ENCODE measurements at regions not wholly inside any gene's neighbourhood (a gene's known extent, or its start where the extent isn't known, plus 50 kb on each side); places are given as distances from the start of the nearest gene placed in this dataset.

DNA sequence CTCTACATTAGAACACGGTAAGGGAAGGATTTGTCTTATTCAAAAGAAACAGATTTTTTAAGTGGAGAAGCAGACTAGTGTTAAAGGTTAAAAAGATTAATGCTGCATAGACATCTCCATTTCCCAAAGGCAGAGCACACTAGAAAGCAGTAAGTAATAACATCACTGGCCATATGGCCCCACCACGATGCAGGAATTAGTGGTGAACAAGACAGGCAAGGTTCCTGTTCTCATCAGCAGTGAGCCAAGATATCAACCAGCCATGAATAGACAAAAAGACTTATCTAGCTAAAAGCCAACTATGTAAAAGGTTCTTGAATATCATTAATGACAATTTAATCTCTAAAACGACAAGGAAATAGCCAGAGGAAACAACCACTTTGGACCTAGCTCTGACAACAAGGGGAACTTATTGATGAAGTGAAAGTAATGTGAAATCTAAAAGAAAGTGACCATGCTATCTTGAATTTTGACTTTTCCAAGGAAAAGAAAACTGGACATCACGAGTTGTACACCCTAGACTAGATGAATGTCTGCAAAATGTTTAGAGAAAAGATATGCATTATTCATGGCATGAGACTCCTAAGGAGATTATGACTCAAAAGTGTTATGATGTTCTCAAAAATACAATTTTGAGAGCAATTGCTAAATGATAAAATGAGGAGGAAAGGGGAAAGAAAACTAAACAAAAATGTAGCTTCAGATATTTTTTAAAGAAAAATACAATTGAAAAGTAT lies 157.9 kb upstream of the STXBP5 start:
- no peak for DNase-seq

- no peak for DNase-seq
These were observed 155.3 kb upstream of the STXBP5 start for GRCh38 chr6:147048930-147049329.

DNA sequence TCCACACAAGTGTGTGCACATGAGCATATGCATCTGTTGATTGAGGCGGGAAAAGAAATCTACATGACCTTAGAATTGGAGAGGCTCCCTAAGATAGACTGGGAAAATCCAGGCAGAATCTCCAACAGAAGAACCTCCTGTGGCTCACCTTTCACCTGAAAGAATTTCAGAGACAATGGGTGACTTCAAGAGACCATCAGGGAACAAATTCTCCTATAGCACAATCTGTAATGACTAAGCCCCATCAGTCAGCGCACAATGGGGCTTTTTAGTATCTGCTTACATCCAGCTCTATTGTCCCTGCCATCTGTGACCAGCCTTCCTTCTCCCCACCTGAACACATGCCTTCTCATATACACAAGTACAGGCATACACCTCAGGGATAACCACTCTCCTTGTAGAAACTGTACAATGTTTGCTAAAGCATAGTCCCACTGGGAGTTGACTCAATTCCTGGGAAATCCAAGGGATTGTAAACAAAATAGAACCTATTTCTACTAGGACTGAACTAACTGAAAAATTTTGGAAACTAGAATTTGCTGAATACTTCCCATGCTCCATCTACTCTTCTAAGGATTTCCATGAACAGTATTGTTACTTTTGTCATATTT lies 150.8 kb upstream of the STXBP5 start:
- no peak for DNase-seq

- no peak for DNase-seq
These were observed 150.1 kb upstream of the STXBP5 start for GRCh38 chr6:147054158-147054557.

GRCh38 chr6:147054871-147055270 lies 149.3 kb upstream of the STXBP5 start:
- no peak for DNase-seq

DNA sequence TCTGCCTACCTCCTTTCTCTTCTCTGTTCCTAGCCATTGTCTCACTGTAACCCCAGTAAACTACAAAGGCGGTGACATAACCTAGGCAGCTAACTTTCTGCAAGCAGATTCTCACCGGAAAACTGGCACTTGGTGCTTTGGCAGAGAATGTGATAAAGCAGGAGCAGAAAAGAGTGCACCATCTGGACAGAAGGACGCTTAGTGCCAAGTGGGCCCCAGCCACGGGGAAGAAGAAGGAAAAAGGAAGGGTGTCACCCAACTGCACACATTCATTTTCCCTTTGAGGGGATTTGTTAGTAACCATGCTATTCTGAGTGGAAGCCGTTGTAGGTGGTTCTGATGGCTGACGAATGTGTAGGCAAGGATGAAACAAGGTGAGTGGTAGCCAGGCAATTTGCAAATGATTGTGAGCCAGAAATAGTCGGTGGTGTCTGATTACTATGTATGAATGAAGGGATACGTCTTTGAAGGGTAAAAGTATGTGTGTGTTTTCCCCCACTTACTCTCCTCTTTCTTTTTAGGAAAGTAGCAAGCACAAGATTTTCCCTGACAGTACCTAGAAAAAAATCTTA lies 148.3 kb upstream of the STXBP5 start:
- DNase-seq: no peak

GRCh38 chr6:147057188-147057587 lies 147.0 kb upstream of the STXBP5 start:
- DNase-seq: no peak

GRCh38 chr6:147057705-147058342 lies 146.4 kb upstream of the STXBP5 start:
- DNase-seq: no peak

DNA sequence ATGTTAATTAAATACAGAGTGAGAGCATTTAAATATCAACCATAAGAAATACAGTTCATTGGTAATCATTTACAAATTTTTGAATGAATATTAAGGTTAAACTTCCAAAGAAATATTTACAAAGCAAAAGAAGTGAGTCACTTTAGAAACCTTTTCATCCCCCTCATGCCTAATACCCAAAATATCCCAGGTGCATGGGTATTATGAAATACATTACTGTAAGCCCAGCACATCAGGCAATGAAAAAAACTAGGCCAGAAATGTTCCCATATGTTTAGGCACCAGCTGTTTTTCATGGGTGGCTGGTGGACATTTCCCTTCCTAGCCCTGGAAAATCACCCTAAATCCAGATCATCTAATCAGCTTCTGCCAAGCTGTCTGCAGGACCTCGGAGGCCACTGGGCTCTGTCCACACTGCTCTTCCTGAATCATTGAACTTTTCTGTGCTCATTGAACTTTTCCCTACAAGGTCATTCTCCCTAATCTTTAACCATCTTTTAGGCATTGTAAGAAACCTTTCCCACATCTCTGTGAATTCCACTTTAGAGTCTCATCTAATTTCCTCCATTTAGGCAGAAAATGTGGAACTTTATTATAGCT lies 145.3 kb upstream of the STXBP5 start:
- no peak for DNase-seq

- DNase-seq: no peak
These were observed 143.6 kb upstream of the STXBP5 start for GRCh38 chr6:147060636-147061035.

- DNase-seq: no peak
These were observed 143.0 kb upstream of the STXBP5 start for GRCh38 chr6:147061252-147061651.

GRCh38 chr6:147063469-147064031 lies 140.7 kb upstream of the STXBP5 start:
- DNase-seq: peak; percentile 56

GRCh38 chr6:147065786-147066185 lies 138.4 kb upstream of the STXBP5 start:
- DNase-seq: no peak

GRCh38 chr6:147067184-147067583 lies 137.0 kb upstream of the STXBP5 start:
- DNase-seq: no peak

- DNase-seq: no peak
These were observed 132.4 kb upstream of the STXBP5 start for GRCh38 chr6:147071776-147072175.

DNA sequence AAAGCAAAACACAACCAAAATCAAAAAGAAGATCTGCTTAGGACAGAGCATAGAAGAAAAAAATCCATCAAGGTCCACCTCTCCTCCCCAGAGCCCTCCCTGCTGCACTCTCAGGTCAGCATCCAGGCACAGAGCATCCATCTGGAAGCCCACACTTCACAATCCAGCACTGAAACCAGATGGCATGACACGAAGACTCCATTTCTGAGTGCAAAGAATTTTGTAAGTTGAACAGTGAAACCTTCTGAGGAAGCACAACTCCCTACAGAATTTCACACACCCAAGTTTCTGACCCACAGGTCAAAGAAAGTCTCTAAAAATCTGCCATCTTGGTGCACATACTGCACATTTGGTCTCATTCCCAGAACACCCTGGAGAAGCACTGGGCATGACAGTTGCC lies 128.8 kb upstream of the STXBP5 start:
- DNase-seq: no peak

GRCh38 chr6:147077251-147077650 lies 127.0 kb upstream of the STXBP5 start:
- no peak for DNase-seq

GRCh38 chr6:147078106-147078505 lies 126.1 kb upstream of the STXBP5 start:
- DNase-seq: no peak

DNA sequence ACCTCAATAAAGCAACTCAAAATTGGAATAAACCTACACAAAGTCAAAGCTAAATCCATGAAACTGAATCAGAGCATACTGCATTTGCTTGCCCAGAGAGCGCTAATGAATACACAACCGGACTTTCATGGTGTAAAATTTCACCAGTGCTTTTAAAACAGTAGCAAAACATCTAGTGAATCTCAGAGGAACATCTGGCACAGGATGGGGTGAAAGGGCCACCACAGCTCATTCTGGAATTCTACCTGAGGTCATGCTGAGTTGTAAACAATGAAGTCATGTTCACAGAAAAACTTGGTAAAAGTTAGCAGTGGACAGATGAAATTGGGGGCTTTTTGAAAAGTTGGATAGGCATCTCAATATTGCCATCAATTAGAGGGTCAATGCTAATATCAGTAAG lies 125.6 kb upstream of the STXBP5 start:
- no peak for DNase-seq

- DNase-seq: no peak
These were observed 124.0 kb upstream of the STXBP5 start for GRCh38 chr6:147080225-147080624.

- no peak for DNase-seq
These were observed 123.1 kb upstream of the STXBP5 start for GRCh38 chr6:147081076-147081609.

DNA sequence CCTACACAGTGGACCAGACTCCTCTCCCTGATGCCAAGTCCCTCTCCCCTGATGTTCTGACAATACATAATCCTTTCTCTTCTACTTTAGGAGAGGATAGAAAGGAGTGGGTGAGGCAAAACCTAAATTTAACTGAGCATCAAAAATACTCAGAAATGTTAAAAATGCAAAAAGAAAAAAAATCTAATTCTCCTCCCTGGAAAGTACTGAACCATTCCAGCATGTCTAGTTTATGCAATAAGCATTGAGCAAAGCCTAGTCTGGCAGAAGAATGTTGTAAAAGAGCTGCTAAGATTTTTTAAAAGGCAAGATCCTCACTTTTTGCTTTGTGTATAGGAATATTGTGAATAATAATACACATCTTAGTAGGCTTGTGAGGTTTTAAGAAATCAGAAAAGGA lies 116.6 kb upstream of the STXBP5 start:
- DNase-seq: no peak

DNA sequence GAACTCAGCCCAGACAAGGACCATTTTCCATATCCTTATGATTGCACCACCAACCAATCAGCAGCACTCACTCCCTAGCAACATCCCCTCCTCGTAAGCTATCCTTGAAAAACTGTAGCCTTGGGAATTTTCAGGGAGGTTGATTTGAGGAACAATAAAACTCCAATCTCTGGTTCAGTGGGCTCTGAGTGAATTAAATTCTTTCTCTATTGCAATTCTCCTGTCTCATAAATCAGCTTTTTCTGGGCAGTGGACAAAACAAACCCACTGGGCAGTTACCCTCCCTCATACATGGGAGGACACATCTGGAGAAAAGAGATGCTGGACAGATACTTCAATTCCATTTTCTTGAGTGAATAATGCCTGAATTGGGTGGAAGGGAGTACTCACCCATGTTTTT lies 115.4 kb upstream of the STXBP5 start:
- no peak for DNase-seq

All from kidney glomerular epithelial cell (primary cell).